ENCODE measurements at regions not wholly inside any gene's neighbourhood (a gene's known extent, or its start where the extent isn't known, plus 50 kb on each side); places are given as distances from the start of the nearest gene placed in this dataset.

GRCh38 chr12:126879842-126880241, 1387.1 kb upstream of the TMEM132C start:
- Histone ChIP-seq H3K9ac (ENCODE audit: low read length) (no peak overlapping the region), H3F3A (ENCODE audit: insufficient read depth, low read length) (no peaks in the 10 kb centered on the region), H3K79me2 (ENCODE audit: insufficient read depth, low read length) (no peaks in the 10 kb centered on the region), H3K4me3 (ENCODE audit: low read depth, low read length, poor library complexity, severe bottlenecking) (no peak overlapping the region), H3K9me3 (ENCODE audit: low read length) (no peaks in the 10 kb centered on the region), H3K4me1 (ENCODE audit: insufficient read depth, low read length, severe bottlenecking) (no peaks in the 10 kb centered on the region), H2AFZ (ENCODE audit: low read length) (no peak overlapping the region), H3K9me2 (ENCODE audit: low read depth, low read length) (no peaks in the 10 kb centered on the region), H3K27ac (ENCODE audit: low read depth, low read length, poor library complexity, severe bottlenecking) (no peak overlapping the region), H3K4me2 (ENCODE audit: low read length) (no peak overlapping the region), H3K27me3 (ENCODE audit: insufficient read depth, low read length) (no peaks in the 10 kb centered on the region), H3K36me3 (ENCODE audit: insufficient read depth, low read length) (no peaks in the 10 kb centered on the region), H4K20me1 (ENCODE audit: insufficient read depth, low read length) (no peaks in the 10 kb centered on the region)
- TF ChIP-seq EZH2 (IDR thresholded peaks at IDR 0.05; ENCODE audit: borderline replicate concordance, low read length): no peak
- TF ChIP-seq CTCF (IDR thresholded peaks at IDR 0.05; ENCODE audit: low read length): no peak

GRCh38 chr12:126883697-126884096, 1383.3 kb upstream of the TMEM132C start:
- Histone ChIP-seq H3K4me1 (ENCODE audit: insufficient read depth, low read length, severe bottlenecking) (no peaks in the 10 kb centered on the region), H3K4me2 (ENCODE audit: low read length) (no peak overlapping the region), H3K9me3 (ENCODE audit: low read length) (no peaks in the 10 kb centered on the region), H3K4me3 (ENCODE audit: low read depth, low read length, poor library complexity, severe bottlenecking) (no peak overlapping the region), H3K9me2 (ENCODE audit: low read depth, low read length) (no peaks in the 10 kb centered on the region), H2AFZ (ENCODE audit: low read length) (no peak overlapping the region), H3K27ac (ENCODE audit: low read depth, low read length, poor library complexity, severe bottlenecking) (no peak overlapping the region), H3F3A (ENCODE audit: insufficient read depth, low read length) (no peaks in the 10 kb centered on the region), H3K79me2 (ENCODE audit: insufficient read depth, low read length) (no peaks in the 10 kb centered on the region), H3K36me3 (ENCODE audit: insufficient read depth, low read length) (no peaks in the 10 kb centered on the region), H3K9ac (ENCODE audit: low read length) (no peak overlapping the region), H4K20me1 (ENCODE audit: insufficient read depth, low read length) (no peaks in the 10 kb centered on the region), H3K27me3 (ENCODE audit: insufficient read depth, low read length) (no peaks in the 10 kb centered on the region)
- TF ChIP-seq EZH2 (IDR thresholded peaks at IDR 0.05; ENCODE audit: borderline replicate concordance, low read length) (no peak), CTCF (IDR thresholded peaks at IDR 0.05; ENCODE audit: low read length) (no peak)

GRCh38 chr12:126889501-126889900, 1377.5 kb upstream of the TMEM132C start:
- no peaks in the 10 kb centered on the region for H3K4me1 ChIP-seq (ENCODE audit: insufficient read depth, low read length, severe bottlenecking)
- no peak overlapping the region for H3K27ac ChIP-seq (ENCODE audit: low read depth, low read length, poor library complexity, severe bottlenecking)
- no peaks in the 10 kb centered on the region for H3F3A ChIP-seq (ENCODE audit: insufficient read depth, low read length)
- H4K20me1 ChIP-seq (ENCODE audit: insufficient read depth, low read length): no peaks in the 10 kb centered on the region
- H3K9me3 ChIP-seq (ENCODE audit: low read length): no peaks in the 10 kb centered on the region
- no peaks in the 10 kb centered on the region for H3K79me2 ChIP-seq (ENCODE audit: insufficient read depth, low read length)
- no peak overlapping the region for H3K4me3 ChIP-seq (ENCODE audit: low read depth, low read length, poor library complexity, severe bottlenecking)
- H3K4me2 ChIP-seq (ENCODE audit: low read length): no peak overlapping the region
- TF ChIP-seq EZH2 (IDR thresholded peaks at IDR 0.05; ENCODE audit: borderline replicate concordance, low read length): no peak
- TF ChIP-seq CTCF (IDR thresholded peaks at IDR 0.05; ENCODE audit: low read length): no peak
- no peaks in the 10 kb centered on the region for H3K36me3 ChIP-seq (ENCODE audit: insufficient read depth, low read length)
- no peaks in the 10 kb centered on the region for H3K27me3 ChIP-seq (ENCODE audit: insufficient read depth, low read length)
- no peaks in the 10 kb centered on the region for H3K9me2 ChIP-seq (ENCODE audit: low read depth, low read length)
- H2AFZ ChIP-seq (ENCODE audit: low read length): no peak overlapping the region
- H3K9ac ChIP-seq (ENCODE audit: low read length): no peak overlapping the region
